ENCODE measurements at regions not wholly inside any gene's neighbourhood (a gene's known extent, or its start where the extent isn't known, plus 50 kb on each side); places are given as distances from the start of the nearest gene placed in this dataset.

GRCh38 chr4:95959633-95960032 lies 119.7 kb downstream of the PDHA2 start:
- no peak for DNase-seq (ENCODE audit: low spot score)
- CTCF ChIA-PET, result no interaction called here
- POLR2A ChIA-PET (ENCODE audit: low non-redundant PET), result no interaction called here
- TF ChIP-seq CTCF (conservative IDR thresholded peaks at IDR 0.05; ENCODE audit: low read depth), result no peak
- no peak overlapping the region for H3K27ac ChIP-seq

DNA sequence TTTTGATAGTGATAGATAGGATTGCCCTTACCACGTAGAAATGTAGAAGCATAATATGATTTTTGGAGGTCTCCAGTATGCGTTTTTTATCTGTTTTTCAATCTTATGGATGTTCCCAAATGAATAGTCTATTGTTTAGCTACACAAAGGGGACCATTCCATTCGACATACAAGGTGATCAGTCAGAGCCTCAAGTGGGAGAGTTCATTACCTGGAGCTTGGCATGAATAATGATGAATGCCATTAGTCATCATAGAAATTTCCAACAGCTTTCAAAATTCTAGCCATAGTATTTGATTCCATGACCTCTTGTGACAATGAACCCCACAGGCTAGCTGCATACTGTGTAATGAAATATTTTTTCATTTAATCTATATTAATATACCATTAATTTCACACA lies 123.6 kb downstream of the PDHA2 start:
- ChIA-PET POLR2A (ENCODE audit: low non-redundant PET) (no interaction called here), CTCF (interaction anchor here (0.7 kb wide), 1 partner anchor 27 kb away, joined by 5 read pairs; no protein-coding TSS in a partner anchor)
- peak; percentile 13 for DNase-seq (ENCODE audit: low spot score)
- H3K27ac ChIP-seq, result no peak overlapping the region
- TF ChIP-seq CTCF (conservative IDR thresholded peaks at IDR 0.05; ENCODE audit: low read depth), result no peak

DNA sequence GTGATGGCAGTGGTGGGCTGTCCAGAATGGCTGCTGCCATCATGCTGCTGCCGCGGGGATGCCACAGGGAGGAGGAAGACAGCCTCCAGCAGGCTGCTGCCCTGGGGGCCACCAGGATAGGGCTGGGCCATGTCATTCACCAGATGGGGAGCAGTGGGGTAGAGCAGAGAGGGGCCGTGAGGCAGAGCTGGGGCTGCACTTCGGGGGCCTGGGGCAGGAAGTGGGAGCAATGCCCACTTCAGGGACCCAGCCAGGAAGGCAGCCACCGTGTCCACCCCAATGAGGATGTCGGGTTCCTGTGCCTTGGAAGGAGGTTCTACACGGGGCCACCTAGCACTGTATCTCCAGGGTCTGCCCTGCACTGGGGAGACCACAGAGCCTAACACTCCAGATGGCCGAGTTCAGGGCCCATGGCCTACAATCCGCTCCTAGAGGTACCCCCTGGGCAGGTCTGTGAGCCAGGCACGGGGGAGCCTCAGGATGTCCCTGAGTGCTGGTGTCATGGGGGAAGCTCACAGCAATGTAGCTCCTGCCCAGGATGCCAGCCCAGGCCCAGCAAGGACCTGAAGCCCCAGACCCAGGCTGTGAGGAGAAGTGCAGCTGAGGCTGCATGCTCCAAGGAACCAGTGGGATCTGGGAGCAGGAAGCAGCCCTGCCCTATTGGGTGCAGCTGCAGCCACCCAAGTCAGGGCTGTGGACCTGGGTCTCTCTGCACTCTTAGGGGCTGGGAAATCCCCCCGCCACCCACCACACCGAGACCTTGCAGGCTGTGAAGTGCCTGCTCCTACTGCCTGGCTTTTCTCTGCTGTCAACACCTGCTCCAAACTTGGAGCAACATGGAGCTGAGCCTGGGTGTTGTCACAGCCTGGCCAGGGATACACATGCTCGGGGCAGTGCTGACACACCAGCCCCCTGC lies 140.3 kb downstream of the PDHA2 start:
- TF ChIP-seq CTCF (conservative IDR thresholded peaks at IDR 0.05; ENCODE audit: low read depth), result no peak
- no peak overlapping the region for H3K27ac ChIP-seq
- CTCF ChIA-PET, result no interaction called here

DNA sequence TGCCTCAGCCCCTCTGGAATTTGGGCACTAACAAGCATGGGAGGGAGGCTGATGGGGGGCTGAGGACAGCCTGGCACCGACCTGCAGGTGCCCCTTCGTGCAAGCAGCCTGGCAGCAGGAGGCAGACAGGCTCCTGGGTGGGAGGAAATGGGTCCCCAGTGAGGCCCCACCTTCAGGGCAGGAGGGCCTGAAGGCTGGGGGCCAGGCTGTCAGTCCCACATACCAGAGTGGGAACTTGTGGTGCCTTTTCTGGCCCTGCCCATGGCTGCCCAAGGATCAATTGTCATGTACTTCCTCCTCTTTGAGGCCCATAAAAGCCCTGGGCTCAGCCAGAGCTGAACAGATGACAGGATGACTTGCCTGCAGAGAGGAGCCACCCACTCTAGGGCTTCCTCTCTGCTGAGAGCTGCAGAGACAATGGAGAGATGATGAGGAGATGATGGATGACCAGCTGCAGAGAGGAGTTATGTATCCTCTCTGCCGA lies 141.0 kb downstream of the PDHA2 start:
- no peak overlapping the region for H3K27ac ChIP-seq
- DNase-seq (ENCODE audit: low spot score), result no peak
- ChIA-PET CTCF (interaction anchor here (0.5 to 0.6 kb wide), 2 partner anchors 71 to 139 kb away, joined by 5 to 7 read pairs; no protein-coding TSS in a partner anchor), POLR2A (ENCODE audit: low non-redundant PET) (no interaction called here)
- TF ChIP-seq CTCF (conservative IDR thresholded peaks at IDR 0.05; ENCODE audit: low read depth), result no peak

More for the DNA sequence above, 140.3 kb downstream of the PDHA2 start:
- DNase-seq (ENCODE audit: low spot score), result no peak
- POLR2A ChIA-PET (ENCODE audit: low non-redundant PET), result no interaction called here

- no peak for TF ChIP-seq CTCF (conservative IDR thresholded peaks at IDR 0.05; ENCODE audit: low read depth)
- H3K27ac ChIP-seq, result no peak overlapping the region
- CTCF ChIA-PET, result interaction anchor here (0.5 to 0.6 kb wide), 2 partner anchors 70 to 138 kb away, joined by 5 to 7 read pairs; no protein-coding TSS in a partner anchor
- DNase-seq (ENCODE audit: low spot score), result no peak
- POLR2A ChIA-PET (ENCODE audit: low non-redundant PET), result no interaction called here
These were observed 141.7 kb downstream of the PDHA2 start for GRCh38 chr4:95981591-95981990.

GRCh38 chr4:95982516-95982915 lies 142.6 kb downstream of the PDHA2 start:
- ChIA-PET CTCF (no interaction called here), POLR2A (ENCODE audit: low non-redundant PET) (no interaction called here)
- H3K27ac ChIP-seq, result no peak overlapping the region
- TF ChIP-seq CTCF (conservative IDR thresholded peaks at IDR 0.05; ENCODE audit: low read depth), result no peak
- no peak for DNase-seq (ENCODE audit: low spot score)
